ENCODE measurements at regions not wholly inside any gene's neighbourhood (a gene's known extent, or its start where the extent isn't known, plus 50 kb on each side); places are given as distances from the start of the nearest gene placed in this dataset.

GRCh38 chr11:11169715-11170351 is 183.2 kb downstream of the CSNK2A3 start:
- TF ChIP-seq CTCF (IDR thresholded peaks at IDR 0.05; ENCODE audit: low read depth, low read length), result no peak
- DNase-seq (ENCODE audit: low read depth, low spot score), result no peak
- in situ Hi-C loops (cut with HindIII; ENCODE audit: low sequenced_read_pairs), result no loop called here
- H3K4me3 ChIP-seq (ENCODE audit: low read depth, low read length), result no peak overlapping the region

GRCh38 chr11:11167806-11168205 is 185.2 kb downstream of the CSNK2A3 start:
- TF ChIP-seq CTCF (IDR thresholded peaks at IDR 0.05; ENCODE audit: low read depth, low read length), result no peak
- no peak overlapping the region for H3K4me3 ChIP-seq (ENCODE audit: low read depth, low read length)
- no peak for DNase-seq (ENCODE audit: low read depth, low spot score)
- in situ Hi-C loops (cut with HindIII; ENCODE audit: low sequenced_read_pairs), result no loop called here

GRCh38 chr11:11164334-11164690 is 188.7 kb downstream of the CSNK2A3 start:
- in situ Hi-C loops (cut with HindIII; ENCODE audit: low sequenced_read_pairs), result no loop called here
- no peak overlapping the region for H3K4me3 ChIP-seq (ENCODE audit: low read depth, low read length)
- no peak for TF ChIP-seq CTCF (IDR thresholded peaks at IDR 0.05; ENCODE audit: low read depth, low read length)
- no peak for DNase-seq (ENCODE audit: low read depth, low spot score)

GRCh38 chr11:11163669-11164333 is 189.2 kb downstream of the CSNK2A3 start:
- in situ Hi-C loops (cut with HindIII; ENCODE audit: low sequenced_read_pairs), result no loop called here
- TF ChIP-seq CTCF (IDR thresholded peaks at IDR 0.05; ENCODE audit: low read depth, low read length), result no peak
- no peak for DNase-seq (ENCODE audit: low read depth, low spot score)
- no peak overlapping the region for H3K4me3 ChIP-seq (ENCODE audit: low read depth, low read length)

GRCh38 chr11:11163236-11163635 is 189.8 kb downstream of the CSNK2A3 start:
- in situ Hi-C loops (cut with HindIII; ENCODE audit: low sequenced_read_pairs), result no loop called here
- no peak for DNase-seq (ENCODE audit: low read depth, low spot score)
- no peak overlapping the region for H3K4me3 ChIP-seq (ENCODE audit: low read depth, low read length)
- peak; percentile 4 for TF ChIP-seq CTCF (IDR thresholded peaks at IDR 0.05; ENCODE audit: low read depth, low read length)

GRCh38 chr11:11157185-11157584 is 195.9 kb downstream of the CSNK2A3 start:
- in situ Hi-C loops (cut with HindIII; ENCODE audit: low sequenced_read_pairs), result no loop called here
- TF ChIP-seq CTCF (IDR thresholded peaks at IDR 0.05; ENCODE audit: low read depth, low read length), result peak; percentile 60
- peak; percentile 5 for DNase-seq (ENCODE audit: low read depth, low spot score)
- H3K4me3 ChIP-seq (ENCODE audit: low read depth, low read length), result no peak overlapping the region

Measured in astrocyte of the spinal cord (primary cell).